ENCODE measurements at regions not wholly inside any gene's neighbourhood (a gene's known extent, or its start where the extent isn't known, plus 50 kb on each side); places are given as distances from the start of the nearest gene placed in this dataset.

DNA sequence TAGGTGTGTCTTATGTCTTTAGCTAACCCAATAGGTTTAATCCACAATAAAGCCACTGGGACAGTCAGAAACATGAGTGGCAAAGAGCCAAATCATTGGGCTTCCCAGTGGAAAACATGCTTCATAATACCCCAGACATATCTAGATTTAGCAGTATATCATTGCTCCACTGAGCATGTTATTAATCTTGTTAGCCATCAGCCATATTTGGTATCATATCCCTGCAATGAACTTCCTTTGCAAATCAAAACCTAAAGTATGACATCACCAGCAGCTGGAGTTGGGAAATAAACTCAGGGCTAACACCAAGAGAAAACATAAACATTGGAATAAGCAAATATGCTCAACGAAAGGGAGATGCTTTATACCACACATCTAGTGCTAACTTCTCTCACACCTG is 280.8 kb upstream of the NOCT start:
- TF ChIP-seq, protein P1, sequence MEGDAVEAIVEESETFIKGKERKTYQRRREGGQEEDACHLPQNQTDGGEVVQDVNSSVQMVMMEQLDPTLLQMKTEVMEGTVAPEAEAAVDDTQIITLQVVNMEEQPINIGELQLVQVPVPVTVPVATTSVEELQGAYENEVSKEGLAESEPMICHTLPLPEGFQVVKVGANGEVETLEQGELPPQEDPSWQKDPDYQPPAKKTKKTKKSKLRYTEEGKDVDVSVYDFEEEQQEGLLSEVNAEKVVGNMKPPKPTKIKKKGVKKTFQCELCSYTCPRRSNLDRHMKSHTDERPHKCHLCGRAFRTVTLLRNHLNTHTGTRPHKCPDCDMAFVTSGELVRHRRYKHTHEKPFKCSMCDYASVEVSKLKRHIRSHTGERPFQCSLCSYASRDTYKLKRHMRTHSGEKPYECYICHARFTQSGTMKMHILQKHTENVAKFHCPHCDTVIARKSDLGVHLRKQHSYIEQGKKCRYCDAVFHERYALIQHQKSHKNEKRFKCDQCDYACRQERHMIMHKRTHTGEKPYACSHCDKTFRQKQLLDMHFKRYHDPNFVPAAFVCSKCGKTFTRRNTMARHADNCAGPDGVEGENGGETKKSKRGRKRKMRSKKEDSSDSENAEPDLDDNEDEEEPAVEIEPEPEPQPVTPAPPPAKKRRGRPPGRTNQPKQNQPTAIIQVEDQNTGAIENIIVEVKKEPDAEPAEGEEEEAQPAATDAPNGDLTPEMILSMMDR (IDR thresholded peaks at IDR 0.05): no peak
- TF ChIP-seq POLR2A (IDR thresholded peaks at IDR 0.05): no peak
